ENCODE measurements at regions not wholly inside any gene's neighbourhood (a gene's known extent, or its start where the extent isn't known, plus 50 kb on each side); places are given as distances from the start of the nearest gene placed in this dataset.

- DNase-seq = no peak
- Histone ChIP-seq H2AFZ (ENCODE audit: low read depth, low read length) (no peak overlapping the region), H3K14ac (ENCODE audit: low read length in 2 of 2) (no peak overlapping the region), H4K91ac (ENCODE audit: low read length) (no peak overlapping the region), H3K9me3 (ENCODE audit: control insufficient read depth, low read length) (peaks cover 5% of the 10 kb centered on the region), H3K36me3 (ENCODE audit: control insufficient read depth in 1 of 2, insufficient read depth in 2 of 2, low read depth in 1 of 2, low read length in 2 of 2) (no peaks in the 10 kb centered on the region), H4K8ac (ENCODE audit: low read length) (no peak overlapping the region), H2AK5ac (ENCODE audit: low read length, severe bottlenecking) (no peak overlapping the region), H3K4me2 (ENCODE audit: low read length, poor library complexity, severe bottlenecking) (no peak overlapping the region), H3K4ac (ENCODE audit: low read depth in 1 of 2, low read length in 2 of 2) (no peak overlapping the region), H3K4me3 (ENCODE audit: insufficient read depth in 1 of 2, low read depth in 1 of 2, low read length in 2 of 2) (no peak overlapping the region), H2BK120ac (ENCODE audit: low read depth, low read length) (no peak overlapping the region), H2BK5ac (ENCODE audit: low read depth, low read length, poor library complexity, severe bottlenecking) (no peak overlapping the region), H3K79me1 (replicated peaks; ENCODE audit: low read length, poor library complexity, severe bottlenecking) (no peaks in the 10 kb centered on the region), H3K18ac (ENCODE audit: low read depth in 1 of 2, low read length in 2 of 2) (no peak overlapping the region), H3K27me3 (ENCODE audit: control insufficient read depth in 1 of 2, insufficient read depth in 1 of 2, low read length in 2 of 2) (no peaks in the 10 kb centered on the region), H3K4me1 (ENCODE audit: control insufficient read depth, insufficient read depth, low read depth, low read length) (no peaks in the 10 kb centered on the region), H3K23ac (ENCODE audit: low read length in 2 of 2) (no peak overlapping the region), H3K27ac (ENCODE audit: low read length, poor library complexity, severe bottlenecking) (no peak overlapping the region), H2BK12ac (ENCODE audit: low read length in 2 of 2) (no peak overlapping the region), H2BK15ac (ENCODE audit: low read depth, poor library complexity, severe bottlenecking) (no peak overlapping the region), H3K9ac (ENCODE audit: low read length) (no peak overlapping the region)
- WGBS = no CpG with 5 or more reads among the region's 2 CpGs
Observed at GRCh38 chr18:67068608-67069007, 447.9 kb downstream of the DSEL start.

DNA sequence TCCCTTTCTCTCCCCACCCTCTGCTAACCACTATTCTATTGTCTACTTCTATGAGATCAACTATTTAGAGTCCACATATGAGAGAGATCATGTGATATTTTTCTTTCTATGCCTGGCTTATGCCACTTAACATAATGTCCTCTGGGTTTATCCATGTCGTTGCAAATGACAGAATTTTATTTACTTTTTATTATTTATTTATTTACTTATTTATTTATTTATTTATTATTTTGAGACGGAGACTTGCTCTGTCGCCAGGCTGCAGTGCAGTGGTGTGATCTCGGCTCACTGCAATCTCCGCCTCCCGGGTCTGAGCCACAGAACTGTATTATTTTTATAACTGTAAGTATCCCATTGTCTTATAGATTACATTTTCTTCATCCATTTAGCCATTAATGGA is 443.4 kb upstream of the CDH19 start:
- DNase-seq = no peak
- H2BK5ac ChIP-seq (ENCODE audit: low read depth, low read length, poor library complexity, severe bottlenecking) = no peak overlapping the region
- no peak overlapping the region for H2BK15ac ChIP-seq (ENCODE audit: low read depth, poor library complexity, severe bottlenecking)
- H3K27me3 ChIP-seq (ENCODE audit: control insufficient read depth in 1 of 2, insufficient read depth in 1 of 2, low read length in 2 of 2) = no peaks in the 10 kb centered on the region
- no peak overlapping the region for H3K14ac ChIP-seq (ENCODE audit: low read length in 2 of 2)
- no peak overlapping the region for H3K4me2 ChIP-seq (ENCODE audit: low read length, poor library complexity, severe bottlenecking)
- no peak overlapping the region for H4K8ac ChIP-seq (ENCODE audit: low read length)
- H3K36me3 ChIP-seq (ENCODE audit: control insufficient read depth in 1 of 2, insufficient read depth in 2 of 2, low read depth in 1 of 2, low read length in 2 of 2) = no peaks in the 10 kb centered on the region
- no peak overlapping the region for H3K4ac ChIP-seq (ENCODE audit: low read depth in 1 of 2, low read length in 2 of 2)
- H3K4me1 ChIP-seq (ENCODE audit: control insufficient read depth, insufficient read depth, low read depth, low read length) = no peaks in the 10 kb centered on the region
- no peaks in the 10 kb centered on the region for H3K79me1 ChIP-seq (replicated peaks; ENCODE audit: low read length, poor library complexity, severe bottlenecking)
- no peak overlapping the region for H3K27ac ChIP-seq (ENCODE audit: low read length, poor library complexity, severe bottlenecking)
- H3K9me3 ChIP-seq (ENCODE audit: control insufficient read depth, low read length) = peaks cover 3% of the 10 kb centered on the region
- H2BK12ac ChIP-seq (ENCODE audit: low read length in 2 of 2) = no peak overlapping the region
- no peak overlapping the region for H2AFZ ChIP-seq (ENCODE audit: low read depth, low read length)
- no peak overlapping the region for H2BK120ac ChIP-seq (ENCODE audit: low read depth, low read length)
- no peak overlapping the region for H3K18ac ChIP-seq (ENCODE audit: low read depth in 1 of 2, low read length in 2 of 2)
- H3K4me3 ChIP-seq (ENCODE audit: insufficient read depth in 1 of 2, low read depth in 1 of 2, low read length in 2 of 2) = no peak overlapping the region
- no peak overlapping the region for H4K91ac ChIP-seq (ENCODE audit: low read length)
- WGBS = no CpG with 5 or more reads among the region's 6 CpGs
- no peak overlapping the region for H2AK5ac ChIP-seq (ENCODE audit: low read length, severe bottlenecking)
- H3K9ac ChIP-seq (ENCODE audit: low read length) = no peak overlapping the region
- H3K23ac ChIP-seq (ENCODE audit: low read length in 2 of 2) = no peak overlapping the region

DNA sequence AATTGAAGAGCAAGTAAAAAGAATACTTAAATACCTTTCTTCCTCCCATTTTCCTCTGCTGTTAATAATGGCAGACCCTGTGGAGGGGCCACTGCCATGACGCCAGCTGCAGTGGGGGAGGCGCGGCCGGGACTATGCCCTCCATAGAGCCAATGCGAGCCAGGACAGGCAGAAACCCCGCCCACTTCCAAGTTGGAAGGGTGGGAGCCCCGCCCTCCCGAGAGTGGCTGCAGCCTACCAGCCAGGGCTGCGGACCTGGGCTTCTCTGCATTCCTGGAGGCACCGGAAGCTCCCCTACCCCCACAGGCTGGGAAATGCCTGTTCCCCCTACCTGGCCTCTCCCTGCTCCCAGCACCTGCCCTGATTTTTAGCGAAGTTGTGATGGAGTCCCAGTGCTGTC is 439.4 kb upstream of the CDH19 start:
- Histone ChIP-seq H3K36me3 (ENCODE audit: control insufficient read depth in 1 of 2, insufficient read depth in 2 of 2, low read depth in 1 of 2, low read length in 2 of 2) (no peaks in the 10 kb centered on the region), H2BK15ac (ENCODE audit: low read depth, poor library complexity, severe bottlenecking) (no peak overlapping the region), H3K4ac (ENCODE audit: low read depth in 1 of 2, low read length in 2 of 2) (no peak overlapping the region), H2BK120ac (ENCODE audit: low read depth, low read length) (no peak overlapping the region), H4K91ac (ENCODE audit: low read length) (no peak overlapping the region), H3K27ac (ENCODE audit: low read length, poor library complexity, severe bottlenecking) (no peak overlapping the region), H3K14ac (ENCODE audit: low read length in 2 of 2) (peak overlapping the region in 1 of 2 experiments; percentile 2), H3K27me3 (ENCODE audit: control insufficient read depth in 1 of 2, insufficient read depth in 1 of 2, low read length in 2 of 2) (no peaks in the 10 kb centered on the region), H3K18ac (ENCODE audit: low read depth in 1 of 2, low read length in 2 of 2) (no peak overlapping the region), H3K9ac (ENCODE audit: low read length) (no peak overlapping the region), H3K79me1 (replicated peaks; ENCODE audit: low read length, poor library complexity, severe bottlenecking) (no peaks in the 10 kb centered on the region), H2BK5ac (ENCODE audit: low read depth, low read length, poor library complexity, severe bottlenecking) (no peak overlapping the region), H3K4me2 (ENCODE audit: low read length, poor library complexity, severe bottlenecking) (no peak overlapping the region), H2AFZ (ENCODE audit: low read depth, low read length) (no peak overlapping the region), H2BK12ac (ENCODE audit: low read length in 2 of 2) (no peak overlapping the region), H3K23ac (ENCODE audit: low read length in 2 of 2) (no peak overlapping the region), H4K8ac (ENCODE audit: low read length) (no peak overlapping the region), H3K9me3 (ENCODE audit: control insufficient read depth, low read length) (peaks cover 3% of the 10 kb centered on the region), H3K4me1 (ENCODE audit: control insufficient read depth, insufficient read depth, low read depth, low read length) (no peaks in the 10 kb centered on the region), H3K4me3 (ENCODE audit: insufficient read depth in 1 of 2, low read depth in 1 of 2, low read length in 2 of 2) (no peak overlapping the region), H2AK5ac (ENCODE audit: low read length, severe bottlenecking) (no peak overlapping the region)
- 97% methylated on average over 11 of the region's 11 CpGs for whole genome bisulfite sequencing
- no peak for DNase-seq

DNA sequence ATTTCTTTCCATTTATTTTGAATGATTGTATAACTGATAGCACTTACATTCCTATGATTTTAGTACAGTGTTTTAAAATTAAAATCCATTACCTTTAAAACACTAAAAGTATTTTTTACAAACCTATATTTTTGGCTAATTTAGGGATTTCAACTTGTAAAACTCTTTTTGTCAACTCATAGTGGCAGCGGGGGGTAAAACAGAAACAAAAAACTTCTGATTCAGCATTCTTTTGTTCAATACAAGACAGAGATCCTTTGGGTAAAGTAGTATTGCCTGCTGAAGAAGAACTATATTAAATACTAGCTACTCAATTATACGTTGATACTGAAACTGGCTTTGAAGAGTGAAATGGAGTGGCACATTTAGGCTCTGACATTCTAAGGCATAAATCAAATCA is 437.4 kb upstream of the CDH19 start:
- WGBS = 96% methylated on average over 1 of the region's 2 CpGs
- Histone ChIP-seq H3K9ac (ENCODE audit: low read length) (no peak overlapping the region), H3K27me3 (ENCODE audit: control insufficient read depth in 1 of 2, insufficient read depth in 1 of 2, low read length in 2 of 2) (no peaks in the 10 kb centered on the region), H3K79me1 (replicated peaks; ENCODE audit: low read length, poor library complexity, severe bottlenecking) (no peaks in the 10 kb centered on the region), H3K27ac (ENCODE audit: low read length, poor library complexity, severe bottlenecking) (no peak overlapping the region), H3K18ac (ENCODE audit: low read depth in 1 of 2, low read length in 2 of 2) (no peak overlapping the region), H3K4me2 (ENCODE audit: low read length, poor library complexity, severe bottlenecking) (no peak overlapping the region), H3K36me3 (ENCODE audit: control insufficient read depth in 1 of 2, insufficient read depth in 2 of 2, low read depth in 1 of 2, low read length in 2 of 2) (no peaks in the 10 kb centered on the region), H2BK5ac (ENCODE audit: low read depth, low read length, poor library complexity, severe bottlenecking) (no peak overlapping the region), H4K8ac (ENCODE audit: low read length) (no peak overlapping the region), H2AK5ac (ENCODE audit: low read length, severe bottlenecking) (no peak overlapping the region), H2BK15ac (ENCODE audit: low read depth, poor library complexity, severe bottlenecking) (no peak overlapping the region), H3K14ac (ENCODE audit: low read length in 2 of 2) (no peak overlapping the region), H3K4me3 (ENCODE audit: insufficient read depth in 1 of 2, low read depth in 1 of 2, low read length in 2 of 2) (no peak overlapping the region), H2BK12ac (ENCODE audit: low read length in 2 of 2) (no peak overlapping the region), H4K91ac (ENCODE audit: low read length) (no peak overlapping the region), H3K4ac (ENCODE audit: low read depth in 1 of 2, low read length in 2 of 2) (no peak overlapping the region), H2BK120ac (ENCODE audit: low read depth, low read length) (no peak overlapping the region), H3K4me1 (ENCODE audit: control insufficient read depth, insufficient read depth, low read depth, low read length) (no peaks in the 10 kb centered on the region), H2AFZ (ENCODE audit: low read depth, low read length) (no peak overlapping the region), H3K23ac (ENCODE audit: low read length in 2 of 2) (no peak overlapping the region), H3K9me3 (ENCODE audit: control insufficient read depth, low read length) (peaks cover 3% of the 10 kb centered on the region)
- no peak for DNase-seq

Data from mesenchymal stem cell (in vitro differentiated cells and primary cell).